NCI-H2171 treated with DMSO at 0.1 percent for 48 hours (cell line): ENCODE measurements at regions not wholly inside any gene's neighbourhood (a gene's known extent, or its start where the extent isn't known, plus 50 kb on each side); places are given as distances from the start of the nearest gene placed in this dataset.
"Not testable (repeated sequence)": the region's sequence is repeated elsewhere in the genome, so short reads cannot be mapped to it uniquely, and the experiment has no call there.

Experiments
- DNase-seq: peaks from one replicate; lab custom pipeline; 2025; lab: John Stamatoyannopoulos, UW

GRCh38 chr21:38039841-38040240 is 123.6 kb upstream of the KCNJ6 start:
- DNase-seq, result no peak

- no peak for DNase-seq
These were observed 125.2 kb upstream of the KCNJ6 start for GRCh38 chr21:38041493-38041892.

- DNase-seq, result no peak
These were observed 126.0 kb upstream of the KCNJ6 start for GRCh38 chr21:38042246-38042645.

- peak; percentile 55 for DNase-seq
These were observed 131.9 kb upstream of the KCNJ6 start for GRCh38 chr21:38048167-38048566.

GRCh38 chr21:38054334-38054733 is 138.1 kb upstream of the KCNJ6 start:
- DNase-seq, result peak; percentile 95

GRCh38 chr21:38056481-38056880 is 140.2 kb upstream of the KCNJ6 start:
- DNase-seq, result no peak

- DNase-seq, result no peak
These were observed 141.4 kb upstream of the KCNJ6 start for GRCh38 chr21:38057626-38058025.

- DNase-seq, result no peak
These were observed 144.3 kb upstream of the KCNJ6 start for GRCh38 chr21:38060533-38060932.

GRCh38 chr21:38067086-38067739 is 151.0 kb upstream of the KCNJ6 start:
- DNase-seq, result no peak

GRCh38 chr21:38072489-38072888 is 156.2 kb upstream of the KCNJ6 start:
- DNase-seq, result no peak

GRCh38 chr21:38075833-38076587 is 159.8 kb upstream of the KCNJ6 start:
- DNase-seq, result no peak

GRCh38 chr21:38077569-38077968 is 161.3 kb upstream of the KCNJ6 start:
- no peak for DNase-seq

GRCh38 chr21:38080888-38081287 is 164.6 kb upstream of the KCNJ6 start:
- no peak for DNase-seq

GRCh38 chr21:38081708-38082107 is 165.5 kb upstream of the KCNJ6 start:
- no peak for DNase-seq

GRCh38 chr21:38082936-38083485 is 166.8 kb upstream of the KCNJ6 start:
- no peak for DNase-seq

- no peak for DNase-seq
These were observed 167.3 kb upstream of the KCNJ6 start for GRCh38 chr21:38083535-38083934.

- no peak for DNase-seq
These were observed 170.2 kb upstream of the KCNJ15 start for GRCh38 chr21:38086580-38086979.

GRCh38 chr21:38088916-38089762 is 167.7 kb upstream of the KCNJ15 start:
- no peak for DNase-seq

- no peak for DNase-seq
These were observed 167.1 kb upstream of the KCNJ15 start for GRCh38 chr21:38089763-38090046.

GRCh38 chr21:38091061-38091460 is 165.7 kb upstream of the KCNJ15 start:
- not testable (repeated sequence) for DNase-seq

GRCh38 chr21:38092051-38092450 is 164.7 kb upstream of the KCNJ15 start:
- DNase-seq, result no peak

GRCh38 chr21:38095220-38095619 is 161.6 kb upstream of the KCNJ15 start:
- no peak for DNase-seq

- no peak for DNase-seq
These were observed 159.0 kb upstream of the KCNJ15 start for GRCh38 chr21:38097789-38098188.
